Subcutaneous abdominal adipose tissue (tissue), 5 donors: ENCODE measurements at regions not wholly inside any gene's neighbourhood (a gene's known extent, or its start where the extent isn't known, plus 50 kb on each side); places are given as distances from the start of the nearest gene placed in this dataset.
A peak's percentile ranks its signal among the peaks of the same experiment; 100 is the strongest.

Experiments
- H3K27ac ChIP-seq: one replicate; pipeline ENCODE4 v1.7.0; 2013; ENCODE audit warnings: low read depth, mild to moderate bottlenecking, inconsistent platforms, low read length, moderate library complexity
- H3K27me3 ChIP-seq, 5 donors: one replicate each; pipeline ENCODE4 v1.7.0; 2013; ENCODE audit warnings: low read length in 5 of 5, inconsistent platforms in 1 of 5; ENCODE audit not compliant: control insufficient read depth in 5 of 5, insufficient read depth in 4 of 5
- H3K36me3 ChIP-seq, 5 donors: one replicate each; pipeline ENCODE4 v1.7.0; 2013; ENCODE audit warnings: low read length in 5 of 5; ENCODE audit not compliant: control insufficient read depth in 5 of 5, insufficient read depth in 5 of 5
- H3K4me1 ChIP-seq, 5 donors: one replicate each; pipeline ENCODE4 v1.7.0; 2013; ENCODE audit warnings: low read length in 5 of 5, mild to moderate bottlenecking in 3 of 5, moderate library complexity in 1 of 5; ENCODE audit not compliant: control insufficient read depth in 5 of 5, insufficient read depth in 5 of 5
- H3K4me3 ChIP-seq, 5 donors: one replicate each; pipeline ENCODE4 v1.7.0; 2013; ENCODE audit warnings: low read length in 5 of 5, low read depth in 1 of 5
- H3K9ac ChIP-seq, 5 donors: one replicate each; pipeline ENCODE4 v1.7.0; 2013; ENCODE audit warnings: low read length in 5 of 5, mild to moderate bottlenecking in 4 of 5, moderate library complexity in 3 of 5
- H3K9me3 ChIP-seq, 5 donors: one replicate each; pipeline ENCODE4 v1.7.0; 2013; ENCODE audit warnings: low read length in 5 of 5; ENCODE audit not compliant: control insufficient read depth in 5 of 5
- donor health status: healthy.
- donor health status: healthy.
- donor health status: healthy.
- donor health status: healthy.
- donor health status: healthy.

GRCh38 chr16:86202760-86203426, 303.9 kb downstream of the IRF8 start:
- Histone ChIP-seq H3K9ac (no peak overlapping the region), H3K9me3 (no peaks in the 10 kb centered on the region), H3K36me3 (no peaks in the 10 kb centered on the region), H3K27me3 (peaks cover 30 to 41% (median 37%) of the 10 kb centered on the region in 5 donors), H3K4me3 (no peak overlapping the region), H3K4me1 (no peaks in the 10 kb centered on the region), H3K27ac (no peak overlapping the region)

GRCh38 chr16:86203557-86204275, 304.8 kb downstream of the IRF8 start:
- H3K4me1 ChIP-seq, result no peaks in the 10 kb centered on the region
- H3K36me3 ChIP-seq, result no peaks in the 10 kb centered on the region
- peaks cover 22 to 33% (median 29%) of the 10 kb centered on the region in 5 donors for H3K27me3 ChIP-seq
- H3K9ac ChIP-seq, result no peak overlapping the region
- H3K9me3 ChIP-seq, result no peaks in the 10 kb centered on the region
- no peak overlapping the region for H3K27ac ChIP-seq
- no peak overlapping the region for H3K4me3 ChIP-seq

GRCh38 chr16:86205521-86206245, 304.6 kb upstream of the FOXF1 start:
- Histone ChIP-seq H3K36me3 (no peaks in the 10 kb centered on the region), H3K27me3 (peaks cover 9 to 17% (median 14%) of the 10 kb centered on the region in 5 donors), H3K9ac (no peak overlapping the region), H3K9me3 (no peaks in the 10 kb centered on the region), H3K27ac (no peak overlapping the region), H3K4me1 (no peaks in the 10 kb centered on the region), H3K4me3 (no peak overlapping the region)

- Histone ChIP-seq H3K27me3 (peaks cover 0 to 3% (median 3%) of the 10 kb centered on the region in 5 donors), H3K4me1 (peaks cover 0 to 4% (median 0%) of the 10 kb centered on the region in 5 donors), H3K9ac (no peak overlapping the region), H3K36me3 (no peaks in the 10 kb centered on the region), H3K9me3 (no peaks in the 10 kb centered on the region), H3K4me3 (no peak overlapping the region), H3K27ac (no peak overlapping the region)
Measured at GRCh38 chr16:86207350-86207749, 303.0 kb upstream of the FOXF1 start.

DNA sequence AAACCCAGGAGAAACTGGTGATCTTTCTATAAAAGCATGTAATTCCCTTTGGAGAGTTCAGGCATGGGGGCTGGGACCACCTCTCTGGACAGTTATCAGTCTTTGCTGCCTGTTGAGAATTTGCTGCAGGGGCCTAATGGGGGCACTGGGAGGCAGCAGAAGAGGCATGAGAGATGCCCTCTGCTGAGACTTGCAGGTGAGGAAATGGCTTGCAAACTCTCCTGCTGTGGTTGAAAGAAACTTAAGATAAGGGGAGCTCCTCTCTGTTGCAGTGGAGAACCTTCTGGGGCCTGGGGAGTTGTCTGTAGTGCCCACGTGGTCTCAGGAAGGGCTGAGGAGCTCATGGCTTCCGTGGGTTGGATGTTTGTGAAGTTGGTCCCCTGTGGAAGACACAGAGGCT, 301.1 kb upstream of the FOXF1 start:
- no peak overlapping the region for H3K4me3 ChIP-seq
- no peak overlapping the region for H3K27ac ChIP-seq
- no peaks in the 10 kb centered on the region for H3K9me3 ChIP-seq
- peaks cover 0 to 19% (median 7%) of the 10 kb centered on the region in 5 donors for H3K4me1 ChIP-seq
- no peak overlapping the region for H3K9ac ChIP-seq
- H3K36me3 ChIP-seq, result no peaks in the 10 kb centered on the region
- peaks cover 0 to 3% (median 0%) of the 10 kb centered on the region in 5 donors for H3K27me3 ChIP-seq

DNA sequence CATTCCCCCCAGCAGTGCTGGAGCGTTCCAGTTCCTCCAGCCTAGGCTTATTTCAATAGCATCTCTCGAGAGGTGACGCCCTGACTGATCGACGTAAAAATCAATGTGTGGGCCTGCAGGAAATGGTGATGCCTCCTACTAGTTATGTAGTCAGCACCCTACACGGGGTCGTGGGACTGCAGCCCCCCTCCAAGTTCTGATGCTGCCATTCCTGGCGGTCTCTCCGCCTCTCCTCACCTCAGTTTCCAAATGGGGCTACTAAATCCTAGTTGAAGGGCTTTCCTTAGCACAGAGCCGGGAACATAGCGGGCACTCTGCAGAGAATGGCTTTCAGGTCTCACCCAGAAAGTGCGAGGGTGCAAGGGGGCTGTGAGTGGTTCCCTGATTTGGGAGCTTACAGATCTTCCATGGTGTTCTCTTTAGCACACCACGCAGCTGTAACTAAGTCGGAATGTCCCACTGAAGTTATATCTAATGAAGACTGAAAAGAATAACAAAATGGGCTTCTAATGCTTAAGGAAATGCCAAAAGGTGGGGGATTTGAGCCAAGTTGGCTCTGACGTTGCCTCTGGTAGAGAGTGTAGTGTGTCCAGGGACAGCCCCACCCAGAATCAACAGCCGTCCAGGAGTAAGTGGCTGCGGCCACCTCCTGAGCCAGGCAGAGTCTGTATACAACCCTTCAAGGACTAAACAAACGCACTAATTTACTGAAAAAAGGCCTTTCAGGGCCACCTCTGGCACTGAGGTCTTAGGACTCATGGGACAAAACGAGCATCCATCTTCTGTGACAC, 299.7 kb upstream of the FOXF1 start:
- H3K27me3 ChIP-seq, result peaks cover 0 to 3% (median 0%) of the 10 kb centered on the region in 5 donors
- no peaks in the 10 kb centered on the region for H3K36me3 ChIP-seq
- no peak overlapping the region for H3K27ac ChIP-seq
- H3K9ac ChIP-seq, result no peak overlapping the region
- no peak overlapping the region for H3K4me3 ChIP-seq
- peaks cover 0 to 33% (median 19%) of the 10 kb centered on the region in 5 donors for H3K4me1 ChIP-seq
- no peaks in the 10 kb centered on the region for H3K9me3 ChIP-seq

DNA sequence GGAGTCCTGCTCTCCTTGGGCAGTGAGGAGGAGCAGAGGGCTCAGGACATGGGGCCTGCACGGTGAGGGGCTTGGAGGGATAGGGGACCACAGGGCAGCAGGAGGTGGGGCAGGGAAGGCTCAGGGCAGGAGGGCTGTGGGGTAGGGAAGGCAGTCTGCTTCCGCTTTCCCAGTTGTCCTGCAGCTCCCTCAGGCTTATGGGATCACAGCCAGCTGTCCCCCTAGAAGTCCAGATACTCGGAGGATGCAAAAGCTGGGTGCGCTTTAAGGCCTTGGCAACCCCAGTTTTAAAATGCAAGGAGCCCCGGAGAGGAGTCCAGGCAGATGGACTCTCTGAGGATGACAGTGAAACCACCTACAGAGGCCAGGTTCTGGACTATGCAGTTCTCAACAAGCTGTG, 299.1 kb upstream of the FOXF1 start:
- Histone ChIP-seq H3K4me3 (no peak overlapping the region), H3K36me3 (no peaks in the 10 kb centered on the region), H3K27me3 (peaks cover 0 to 4% (median 0%) of the 10 kb centered on the region in 5 donors), H3K27ac (no peak overlapping the region), H3K9ac (no peak overlapping the region), H3K9me3 (no peaks in the 10 kb centered on the region), H3K4me1 (peaks cover 0 to 40% (median 25%) of the 10 kb centered on the region in 5 donors)

DNA sequence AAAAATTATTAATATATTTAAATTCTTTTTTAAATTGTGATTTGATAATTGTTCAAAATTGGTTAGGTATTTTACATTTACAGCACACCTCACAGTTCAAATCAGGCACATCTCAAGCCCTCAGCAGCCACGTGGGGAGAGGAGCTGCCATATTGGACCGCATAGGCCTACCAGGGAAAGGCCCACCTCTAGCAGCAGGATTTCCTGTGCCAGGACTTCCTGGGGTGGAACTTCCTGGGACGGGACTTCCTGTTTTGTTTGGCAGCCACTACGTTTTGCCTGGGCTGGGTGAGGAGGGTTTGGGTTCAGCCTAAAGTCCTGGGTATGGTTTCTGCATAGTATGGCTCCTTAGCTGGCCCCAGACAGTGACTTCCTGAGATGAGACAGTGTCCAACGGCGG, 298.5 kb upstream of the FOXF1 start:
- H3K27me3 ChIP-seq, result peaks cover 0 to 5% (median 0%) of the 10 kb centered on the region in 5 donors
- H3K27ac ChIP-seq, result no peak overlapping the region
- H3K4me1 ChIP-seq, result peaks cover 0 to 45% (median 30%) of the 10 kb centered on the region in 5 donors
- no peak overlapping the region for H3K9ac ChIP-seq
- H3K9me3 ChIP-seq, result no peaks in the 10 kb centered on the region
- no peaks in the 10 kb centered on the region for H3K36me3 ChIP-seq
- no peak overlapping the region for H3K4me3 ChIP-seq

DNA sequence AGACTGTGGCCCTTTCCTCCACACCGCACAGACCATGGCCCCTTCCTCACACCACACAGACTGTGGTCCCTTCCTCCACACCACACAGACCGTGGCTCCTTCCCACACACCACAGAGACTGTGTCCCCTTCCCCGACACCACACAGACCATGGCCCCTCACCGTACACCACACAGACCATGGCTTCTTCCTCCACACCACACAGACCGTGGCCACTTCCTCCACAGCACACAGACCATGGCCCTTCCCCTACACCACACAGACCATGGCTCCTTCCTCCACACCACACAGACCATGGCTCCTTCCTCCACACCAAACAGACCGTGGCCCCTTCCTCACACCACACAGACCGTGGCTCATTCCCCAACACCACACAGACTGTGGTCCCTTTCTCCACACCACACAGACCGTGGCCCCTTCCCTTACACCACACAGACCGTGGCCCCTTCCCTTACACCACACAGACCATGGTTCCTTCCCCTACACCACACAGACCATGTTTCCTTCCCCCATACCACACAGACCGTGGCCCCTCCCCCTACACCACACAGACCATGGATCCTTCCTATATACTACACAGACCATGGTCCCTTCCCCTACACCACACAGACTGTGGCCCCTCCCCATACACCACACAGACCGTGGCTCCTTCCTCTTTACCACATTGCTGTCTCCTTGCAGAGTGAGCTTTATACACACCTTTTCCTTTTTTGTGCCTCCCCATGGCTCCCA, 297.5 kb upstream of the FOXF1 start:
- no peak overlapping the region for H3K9ac ChIP-seq
- no peak overlapping the region for H3K27ac ChIP-seq
- H3K4me3 ChIP-seq, result peak overlapping the region in 1 of 5 donors; percentile 13
- H3K36me3 ChIP-seq, result no peaks in the 10 kb centered on the region
- H3K9me3 ChIP-seq, result no peaks in the 10 kb centered on the region
- H3K4me1 ChIP-seq, result peaks cover 0 to 45% (median 31%) of the 10 kb centered on the region in 5 donors
- H3K27me3 ChIP-seq, result peaks cover 0 to 7% (median 5%) of the 10 kb centered on the region in 5 donors
